ENCODE measurements at regions not wholly inside any gene's neighbourhood (a gene's known extent, or its start where the extent isn't known, plus 50 kb on each side); places are given as distances from the start of the nearest gene placed in this dataset.
"Not testable (repeated sequence)": the region's sequence is repeated elsewhere in the genome, so short reads cannot be mapped to it uniquely, and the experiment has no call there.

- DNase-seq: not testable (repeated sequence)
Measured at GRCh38 chr13:56547921-56548320, 592.8 kb upstream of the PRR20A start.

- no peak for DNase-seq
Measured at GRCh38 chr13:56558698-56559320, 581.9 kb upstream of the PRR20A start.

GRCh38 chr13:56561327-56561726 lies 579.4 kb upstream of the PRR20A start:
- no peak for DNase-seq

GRCh38 chr13:56563663-56564062 lies 577.1 kb upstream of the PRR20A start:
- no peak for DNase-seq

GRCh38 chr13:56586976-56587375 lies 553.7 kb upstream of the PRR20A start:
- DNase-seq: no peak

GRCh38 chr13:56615572-56615971 lies 525.1 kb upstream of the PRR20A start:
- no peak for DNase-seq

- no peak for DNase-seq
Measured at GRCh38 chr13:56622840-56623239, 517.9 kb upstream of the PRR20A start.

- not testable (repeated sequence) for DNase-seq
Measured at GRCh38 chr13:56628886-56629285, 511.8 kb upstream of the PRR20A start.

GRCh38 chr13:56631060-56631459 lies 509.7 kb upstream of the PRR20A start:
- not testable (repeated sequence) for DNase-seq

- no peak for DNase-seq
Measured at GRCh38 chr13:56653043-56653442, 487.7 kb upstream of the PRR20A start.

GRCh38 chr13:56659041-56659471 lies 481.7 kb upstream of the PRR20A start:
- DNase-seq: no peak

- DNase-seq: no peak
Measured at GRCh38 chr13:56670563-56670962, 470.2 kb upstream of the PRR20A start.

GRCh38 chr13:56681404-56681803 lies 459.3 kb upstream of the PRR20A start:
- DNase-seq: no peak

GRCh38 chr13:56687131-56687530 lies 453.6 kb upstream of the PRR20A start:
- DNase-seq: no peak

- no peak for DNase-seq
Measured at GRCh38 chr13:56697011-56697410, 443.7 kb upstream of the PRR20A start.

- DNase-seq: no peak
Measured at GRCh38 chr13:56700324-56700723, 440.4 kb upstream of the PRR20A start.

- no peak for DNase-seq
Measured at GRCh38 chr13:56706485-56706884, 434.2 kb upstream of the PRR20A start.

GRCh38 chr13:56713656-56714055 lies 427.1 kb upstream of the PRR20A start:
- DNase-seq: no peak

GRCh38 chr13:56718791-56719190 lies 421.9 kb upstream of the PRR20A start:
- DNase-seq: no peak

- no peak for DNase-seq
Measured at GRCh38 chr13:56720841-56721240, 419.9 kb upstream of the PRR20A start.

GRCh38 chr13:56735537-56735942 lies 405.2 kb upstream of the PRR20A start:
- DNase-seq: no peak

GRCh38 chr13:56736966-56737365 lies 403.8 kb upstream of the PRR20A start:
- no peak for DNase-seq

GRCh38 chr13:56752636-56753035 lies 388.1 kb upstream of the PRR20A start:
- DNase-seq: no peak

- DNase-seq: no peak
Measured at GRCh38 chr13:56755181-56755935, 385.4 kb upstream of the PRR20A start.

Measured in fibroblast of skin of scalp (primary cell).